ENCODE measurements at regions not wholly inside any gene's neighbourhood (a gene's known extent, or its start where the extent isn't known, plus 50 kb on each side); places are given as distances from the start of the nearest gene placed in this dataset.

DNA sequence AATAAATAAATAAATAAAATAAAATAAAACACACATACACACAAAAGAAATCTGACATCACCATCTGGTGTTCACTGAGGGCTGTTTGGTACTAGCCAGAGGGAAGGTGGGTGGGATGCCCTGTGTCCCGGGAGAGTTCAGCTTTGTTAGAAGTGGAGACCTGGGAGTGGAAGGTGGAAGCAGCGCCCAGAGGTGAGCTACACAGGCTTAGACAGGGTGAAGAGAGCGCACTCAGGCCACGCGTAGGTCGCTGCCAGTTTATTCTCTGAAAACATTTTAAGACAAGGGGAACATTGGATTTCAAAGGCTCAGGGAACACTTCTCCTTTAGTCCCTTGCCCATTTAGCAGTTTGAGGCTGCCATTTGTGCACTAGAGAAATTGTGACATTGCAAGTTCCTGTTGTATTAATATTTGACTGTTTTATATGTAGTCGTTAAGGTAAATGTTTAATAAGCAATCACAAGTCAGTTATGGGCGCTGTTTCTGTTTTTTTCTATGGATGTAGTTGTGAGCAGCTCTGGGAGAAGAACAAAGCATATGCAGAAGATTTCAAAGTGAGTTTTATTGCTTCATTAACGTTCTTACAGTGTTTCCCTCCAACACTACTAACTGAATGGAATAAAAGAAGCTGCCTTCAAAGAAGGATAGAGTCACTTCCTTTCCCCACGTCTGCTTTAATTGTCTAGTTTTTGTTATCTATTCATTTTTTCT, 405.5 kb upstream of the NR3C2 start:
- peaks cover 32% of the 10 kb centered on the region for H3K9me3 ChIP-seq (ENCODE audit: low read length)
- no peaks in the 10 kb centered on the region for H3K36me3 ChIP-seq (replicated peaks in 1 of 2; ENCODE audit: control insufficient read depth in 1 of 2, insufficient read depth in 2 of 2, low read length in 2 of 2)
- intact Hi-C loops (cut with micrococcal nuclease; ENCODE audit: unreplicated experiment), result no loop called here
- CTCF ChIA-PET (ENCODE audit: low intra/inter-chr PET ratio, low total read pairs), result no interaction called here
- no peak overlapping the region for H3K4me2 ChIP-seq (ENCODE audit: low read depth, low read length)
- H3K79me2 ChIP-seq (ENCODE audit: insufficient read depth, low read length), result no peaks in the 10 kb centered on the region
- BruUV-seq (replicated peaks), result no TSS peak
- H3K4me3 ChIP-seq (replicated peaks in 1 of 3; ENCODE audit: insufficient read depth in 1 of 3, low read depth in 2 of 3, low read length in 3 of 3), result no peak overlapping the region
- 46% methylated on average over 9 of the region's 10 CpGs for WGBS (ENCODE audit: low lambda C conversion rate)
- in situ Hi-C loops (cut with HindIII; ENCODE audit: extremely low pct_ligation_motif_present, low pct_unique_long_range_greater_than_20kb), result no loop called here
- H3K9ac ChIP-seq (ENCODE audit: insufficient read depth, low read depth, low read length), result no peak overlapping the region
- POLR2A ChIA-PET, result no interaction called here
- H2AFZ ChIP-seq (ENCODE audit: low read length), result no peak overlapping the region
- H3K27me3 ChIP-seq (ENCODE audit: control insufficient read depth in 1 of 2, insufficient read depth in 2 of 2, low read length in 2 of 2), result no peaks in the 10 kb centered on the region
- H4K20me1 ChIP-seq (ENCODE audit: insufficient read depth, low read length), result no peaks in the 10 kb centered on the region
- no peak overlapping the region for H3K27ac ChIP-seq (ENCODE audit: extremely low read length, insufficient read depth, low read length)
- no peak for FAIRE-seq
- ATAC-seq, result no peak
- no peak for DNase-seq (ENCODE audit: low spot score)
- H3K4me1 ChIP-seq (ENCODE audit: insufficient read depth, low read length), result peaks cover 7% of the 10 kb centered on the region
- TF ChIP-seq BHLHE40 (IDR thresholded peaks at IDR 0.05; ENCODE audit: low read length) (no peak), TSC22D2 (CRISPR knock-in tag; IDR thresholded peaks at IDR 0.05; ENCODE audit: borderline replicate concordance) (no peak), SCMH1 (CRISPR knock-in tag; IDR thresholded peaks at IDR 0.05; ENCODE audit: borderline replicate concordance) (no peak), HOXA3 (CRISPR knock-in tag; IDR thresholded peaks at IDR 0.05) (no peak), CBX5 (CRISPR knock-in tag; IDR thresholded peaks at IDR 0.05; ENCODE audit: borderline replicate concordance) (no peak), HMG20A (CRISPR knock-in tag; IDR thresholded peaks at IDR 0.05; ENCODE audit: borderline replicate concordance) (no peak), IRF2 (CRISPR knock-in tag; IDR thresholded peaks at IDR 0.05) (no peak)
- TF ChIP-seq, protein P1, sequence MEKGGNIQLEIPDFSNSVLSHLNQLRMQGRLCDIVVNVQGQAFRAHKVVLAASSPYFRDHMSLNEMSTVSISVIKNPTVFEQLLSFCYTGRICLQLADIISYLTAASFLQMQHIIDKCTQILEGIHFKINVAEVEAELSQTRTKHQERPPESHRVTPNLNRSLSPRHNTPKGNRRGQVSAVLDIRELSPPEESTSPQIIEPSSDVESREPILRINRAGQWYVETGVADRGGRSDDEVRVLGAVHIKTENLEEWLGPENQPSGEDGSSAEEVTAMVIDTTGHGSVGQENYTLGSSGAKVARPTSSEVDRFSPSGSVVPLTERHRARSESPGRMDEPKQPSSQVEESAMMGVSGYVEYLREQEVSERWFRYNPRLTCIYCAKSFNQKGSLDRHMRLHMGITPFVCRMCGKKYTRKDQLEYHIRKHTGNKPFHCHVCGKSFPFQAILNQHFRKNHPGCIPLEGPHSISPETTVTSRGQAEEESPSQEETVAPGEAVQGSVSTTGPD (CRISPR knock-in tag; IDR thresholded peaks at IDR 0.05), result no peak

DNA sequence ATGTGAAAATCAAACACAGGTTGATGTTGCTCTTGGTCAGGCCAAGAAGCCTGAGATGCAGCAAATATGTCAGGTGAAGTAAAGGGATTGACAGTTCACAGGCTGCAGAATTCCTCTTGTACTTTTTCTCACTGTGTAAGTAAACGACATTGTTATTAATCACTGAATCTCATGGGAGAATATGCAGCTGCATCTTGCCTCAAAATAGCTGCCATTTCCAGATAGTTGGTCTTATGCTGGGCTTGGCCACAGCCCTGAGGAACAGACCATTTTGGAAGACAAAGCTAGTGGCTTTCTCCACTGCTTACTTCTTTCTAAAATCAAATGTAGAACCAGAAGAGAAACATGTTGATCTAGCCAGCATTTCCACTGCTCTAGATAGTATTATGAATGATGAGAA, 403.4 kb upstream of the NR3C2 start:
- intact Hi-C loops (cut with micrococcal nuclease; ENCODE audit: unreplicated experiment) (no loop called here), in situ Hi-C loops (cut with HindIII; ENCODE audit: extremely low pct_ligation_motif_present, low pct_unique_long_range_greater_than_20kb) (no loop called here)
- Histone ChIP-seq H3K79me2 (ENCODE audit: insufficient read depth, low read length) (no peaks in the 10 kb centered on the region), H2AFZ (ENCODE audit: low read length) (no peak overlapping the region), H4K20me1 (ENCODE audit: insufficient read depth, low read length) (no peaks in the 10 kb centered on the region), H3K27me3 (ENCODE audit: control insufficient read depth in 1 of 2, insufficient read depth in 2 of 2, low read length in 2 of 2) (no peaks in the 10 kb centered on the region), H3K27ac (ENCODE audit: extremely low read length, insufficient read depth, low read length) (no peak overlapping the region), H3K4me3 (replicated peaks in 1 of 3; ENCODE audit: insufficient read depth in 1 of 3, low read depth in 2 of 3, low read length in 3 of 3) (no peak overlapping the region), H3K4me1 (ENCODE audit: insufficient read depth, low read length) (peaks cover 7% of the 10 kb centered on the region), H3K4me2 (ENCODE audit: low read depth, low read length) (no peak overlapping the region), H3K9me3 (ENCODE audit: low read length) (peaks cover 26% of the 10 kb centered on the region), H3K9ac (ENCODE audit: insufficient read depth, low read depth, low read length) (no peak overlapping the region), H3K36me3 (replicated peaks in 1 of 2; ENCODE audit: control insufficient read depth in 1 of 2, insufficient read depth in 2 of 2, low read length in 2 of 2) (no peaks in the 10 kb centered on the region)
- BruUV-seq (replicated peaks), result no TSS peak
- ATAC-seq (no peak), FAIRE-seq (no peak), DNase-seq (ENCODE audit: low spot score) (no peak)
- no peak for TF ChIP-seq MAFK (conservative IDR thresholded peaks at IDR 0.05 in 1 of 2, IDR thresholded peaks at IDR 0.05 in 1 of 2; ENCODE audit: low read length in 2 of 2)
- TF ChIP-seq ZNF260 (CRISPR knock-in tag; IDR thresholded peaks at IDR 0.05; ENCODE audit: borderline replicate concordance, low read depth), result no peak
- TF ChIP-seq EZH2 (conservative IDR thresholded peaks at IDR 0.05; ENCODE audit: low read depth, low read length), result no peak
- no peak for TF ChIP-seq KDM1A (CRISPR knock-in tag; IDR thresholded peaks at IDR 0.05)
- CTCF ChIA-PET (ENCODE audit: low intra/inter-chr PET ratio, low total read pairs), result no interaction called here
- 0% methylated on average over 1 of the region's 1 CpG for WGBS (ENCODE audit: low lambda C conversion rate)
- POLR2A ChIA-PET, result no interaction called here

Measured in HepG2 (cell line).